Activated CD8-positive, alpha-beta memory T cell treated with anti-CD3 and anti-CD28 coated beads for 4 hours (primary cell): ENCODE measurements at regions not wholly inside any gene's neighbourhood (a gene's known extent, or its start where the extent isn't known, plus 50 kb on each side); places are given as distances from the start of the nearest gene placed in this dataset.
"Not testable (repeated sequence)": the region's sequence is repeated elsewhere in the genome, so short reads cannot be mapped to it uniquely, and the experiment has no call there.

Source experiments
- DNase-seq, 2 donors: peaks; one replicate each; pipeline ENCODE4 v3.0.0-alpha.2; 2020; ENCODE audit warnings: low read depth in 2 of 2

GRCh38 chr5:174550026-174550425 is 174.4 kb upstream of the MSX2 start:
- no peak for DNase-seq

GRCh38 chr5:174552428-174552827 is 172.0 kb upstream of the MSX2 start:
- no peak for DNase-seq

GRCh38 chr5:174553556-174553955 is 170.8 kb upstream of the MSX2 start:
- DNase-seq, result no peak

GRCh38 chr5:174555726-174556125 is 168.7 kb upstream of the MSX2 start:
- no peak for DNase-seq

- no peak for DNase-seq
Observed at GRCh38 chr5:174556756-174557155, 167.6 kb upstream of the MSX2 start.

- no peak for DNase-seq
Observed at GRCh38 chr5:174558190-174558589, 166.2 kb upstream of the MSX2 start.

- DNase-seq, result no peak
Observed at GRCh38 chr5:174559141-174559540, 165.2 kb upstream of the MSX2 start.

- no peak for DNase-seq
Observed at GRCh38 chr5:174559566-174560090, 164.8 kb upstream of the MSX2 start.

- DNase-seq, result no peak
Observed at GRCh38 chr5:174560861-174561260, 163.5 kb upstream of the MSX2 start.

GRCh38 chr5:174563040-174563439 is 161.3 kb upstream of the MSX2 start:
- not testable (repeated sequence) for DNase-seq

GRCh38 chr5:174563899-174564298 is 160.5 kb upstream of the MSX2 start:
- no peak for DNase-seq

GRCh38 chr5:174567506-174568141 is 156.8 kb upstream of the MSX2 start:
- DNase-seq, result no peak

GRCh38 chr5:174570662-174571061 is 153.7 kb upstream of the MSX2 start:
- no peak for DNase-seq

- DNase-seq, result no peak
Observed at GRCh38 chr5:174571662-174572397, 152.6 kb upstream of the MSX2 start.

GRCh38 chr5:174572591-174572990 is 151.8 kb upstream of the MSX2 start:
- no peak for DNase-seq

GRCh38 chr5:174573221-174573994 is 151.0 kb upstream of the MSX2 start:
- DNase-seq, result no peak

GRCh38 chr5:174575043-174575442 is 149.3 kb upstream of the MSX2 start:
- no peak for DNase-seq

GRCh38 chr5:174576042-174576441 is 148.3 kb upstream of the MSX2 start:
- DNase-seq, result no peak

GRCh38 chr5:174581479-174581878 is 142.9 kb upstream of the MSX2 start:
- DNase-seq, result no peak

- no peak for DNase-seq
Observed at GRCh38 chr5:174581894-174582293, 142.5 kb upstream of the MSX2 start.

- DNase-seq, result no peak
Observed at GRCh38 chr5:174583071-174583470, 141.3 kb upstream of the MSX2 start.

- no peak for DNase-seq
Observed at GRCh38 chr5:174585472-174585871, 138.9 kb upstream of the MSX2 start.

- not testable (repeated sequence) for DNase-seq
Observed at GRCh38 chr5:174586163-174586562, 138.2 kb upstream of the MSX2 start.
